Gastroesophageal sphincter (tissue), 4 donors: ENCODE measurements at regions not wholly inside any gene's neighbourhood (a gene's known extent, or its start where the extent isn't known, plus 50 kb on each side); places are given as distances from the start of the nearest gene placed in this dataset.

Experiments used
- ATAC-seq: fragments of 150-250 bp; one replicate; pipeline ENCODE4 v1.9.1; 2016; ENCODE audit warnings: mild to moderate bottlenecking, moderate library complexity
- H3K27ac ChIP-seq, 4 donors: fragments of 200-600 bp; sonication (generic) in 3 of 4; 1 replicate in 3 of 4; 2 replicates in 1 of 4; pipeline ENCODE4 v1.5.1; 2016 to 2019
- H3K27me3 ChIP-seq: fragments of 200-600 bp; sonication (generic); one replicate; pipeline ENCODE4 v1.5.1; 2019
- H3K36me3 ChIP-seq, 2 donors: fragments of 200-600 bp; sonication (generic); one replicate each; pipeline ENCODE4 v1.5.1; 2019; ENCODE audit warnings: control low read depth in 1 of 2
- H3K4me1 ChIP-seq, 3 donors: fragments of 200-600 bp; sonication (generic); 1 replicate in 2 of 3; 2 replicates in 1 of 3; pipeline ENCODE4 v1.5.1; 2016 to 2019; ENCODE audit warnings: control low read depth in 2 of 3
- H3K4me3 ChIP-seq, 2 donors: fragments of 200-600 bp; sonication (generic); one replicate each; pipeline ENCODE4 v1.5.1; 2019; ENCODE audit warnings: mild to moderate bottlenecking in 1 of 2, moderate library complexity in 1 of 2
- H3K9me3 ChIP-seq, 3 donors: fragments of 200-600 bp; sonication (generic); one replicate each; pipeline ENCODE4 v1.5.1; 2017 to 2019; ENCODE audit warnings: control low read depth in 2 of 3
- EP300 ChIP-seq: sonication (generic); formaldehyde crosslinking; IDR thresholded peaks from one replicate; pipeline ENCODE4 v1.6.1; 2017; ENCODE audit warnings: antibody characterized with exemption, mild to moderate bottlenecking
- POLR2A ChIP-seq, 2 donors: fragments of 450-650 bp; IDR thresholded peaks; one replicate each; pipeline ENCODE4 v1.6.1; 2017; ENCODE audit warnings: antibody characterized with exemption in 2 of 2, mild to moderate bottlenecking in 2 of 2, moderate library complexity in 1 of 2
- POLR2AphosphoS5 ChIP-seq: sonication (generic); formaldehyde crosslinking; IDR thresholded peaks from one replicate; pipeline ENCODE4 v1.6.1; 2017; ENCODE audit warnings: antibody characterized with exemption
- WGBS, 2 donors: methylation state at CpG; one replicate each; pipeline ENCODE4 v1.1.5; 2018; ENCODE audit warnings: low coverage in 1 of 2; 5-methylcytosine and 5-hydroxymethylcytosine counted together
- TF ChIP-seq, protein P1 (sequence below), 4 experiments: fragments of 200-600 bp in 2 of 4; fragments of 450-650 bp in 2 of 4; sonication (generic) in 1 of 4; IDR thresholded peaks; one replicate each; pipeline ENCODE4 v1.5.1; 2017 to 2019; ENCODE audit warnings: antibody characterized with exemption in 4 of 4, mild to moderate bottlenecking in 2 of 4, moderate library complexity in 2 of 4

DNA sequence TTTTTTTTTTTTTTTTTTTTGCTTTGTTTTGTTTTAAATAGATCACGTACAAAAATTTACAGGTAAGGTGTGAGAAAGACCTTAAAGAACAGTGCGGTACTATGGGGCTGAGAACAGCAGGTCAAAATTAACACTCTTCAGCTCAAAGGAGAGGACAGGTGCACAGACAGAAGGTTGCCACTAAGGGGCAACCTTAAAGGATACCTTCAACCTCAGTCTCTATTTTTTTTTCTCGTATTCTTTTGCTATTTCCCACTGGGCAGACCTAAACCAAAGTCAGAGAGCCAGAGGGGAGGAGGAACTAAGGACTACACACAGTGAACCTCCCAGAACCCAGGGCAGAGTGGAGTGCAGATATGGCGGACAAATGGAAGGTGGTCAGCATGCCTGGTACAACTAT, 1984.3 kb upstream of the IGFBP7 start:
- Histone ChIP-seq H3K9me3 (no peaks in the 10 kb centered on the region), H3K4me1 (no peaks in the 10 kb centered on the region), H3K36me3 (no peaks in the 10 kb centered on the region), H3K27ac (no peak overlapping the region), H3K27me3 (no peaks in the 10 kb centered on the region), H3K4me3 (no peak overlapping the region)
- no peak for ATAC-seq
- TF ChIP-seq POLR2AphosphoS5 (no peak), EP300 (no peak), POLR2A (IDR thresholded peaks at IDR 0.05) (no peak)
- TF ChIP-seq, protein P1, sequence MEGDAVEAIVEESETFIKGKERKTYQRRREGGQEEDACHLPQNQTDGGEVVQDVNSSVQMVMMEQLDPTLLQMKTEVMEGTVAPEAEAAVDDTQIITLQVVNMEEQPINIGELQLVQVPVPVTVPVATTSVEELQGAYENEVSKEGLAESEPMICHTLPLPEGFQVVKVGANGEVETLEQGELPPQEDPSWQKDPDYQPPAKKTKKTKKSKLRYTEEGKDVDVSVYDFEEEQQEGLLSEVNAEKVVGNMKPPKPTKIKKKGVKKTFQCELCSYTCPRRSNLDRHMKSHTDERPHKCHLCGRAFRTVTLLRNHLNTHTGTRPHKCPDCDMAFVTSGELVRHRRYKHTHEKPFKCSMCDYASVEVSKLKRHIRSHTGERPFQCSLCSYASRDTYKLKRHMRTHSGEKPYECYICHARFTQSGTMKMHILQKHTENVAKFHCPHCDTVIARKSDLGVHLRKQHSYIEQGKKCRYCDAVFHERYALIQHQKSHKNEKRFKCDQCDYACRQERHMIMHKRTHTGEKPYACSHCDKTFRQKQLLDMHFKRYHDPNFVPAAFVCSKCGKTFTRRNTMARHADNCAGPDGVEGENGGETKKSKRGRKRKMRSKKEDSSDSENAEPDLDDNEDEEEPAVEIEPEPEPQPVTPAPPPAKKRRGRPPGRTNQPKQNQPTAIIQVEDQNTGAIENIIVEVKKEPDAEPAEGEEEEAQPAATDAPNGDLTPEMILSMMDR (IDR thresholded peaks at IDR 0.05): no peak
- 70 to 93% methylated on average over 4 of the region's 4 CpGs for whole genome bisulfite sequencing, 2 donors

DNA sequence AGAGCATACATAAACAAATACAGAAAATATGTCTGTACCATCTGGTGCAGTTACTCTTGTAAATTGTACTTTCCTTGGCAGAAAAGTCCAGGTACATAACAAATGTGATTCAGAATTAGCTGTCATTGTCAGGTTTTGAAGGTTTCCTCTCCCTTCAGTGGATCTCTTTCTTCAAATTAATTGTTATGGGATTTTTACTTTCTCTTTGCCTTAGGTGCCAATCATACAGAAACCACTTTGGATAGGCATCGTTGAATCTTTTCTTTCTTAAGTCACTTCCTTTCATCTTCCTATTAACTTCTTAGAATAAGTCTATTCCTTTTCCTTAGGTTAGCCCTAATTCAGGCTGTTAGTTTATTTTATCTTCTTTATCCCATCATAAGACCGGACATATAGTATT, 1992.1 kb upstream of the IGFBP7 start:
- no peak overlapping the region for H3K4me3 ChIP-seq
- no peak overlapping the region for H3K27ac ChIP-seq
- 87 to 89% methylated on average over 1 to 2 of the region's 2 CpGs for WGBS, 2 donors
- no peak for ATAC-seq
- H3K9me3 ChIP-seq: no peaks in the 10 kb centered on the region
- H3K4me1 ChIP-seq: no peaks in the 10 kb centered on the region
- no peaks in the 10 kb centered on the region for H3K27me3 ChIP-seq
- no peak for TF ChIP-seq POLR2AphosphoS5
- TF ChIP-seq EP300: no peak
- no peak for TF ChIP-seq POLR2A (IDR thresholded peaks at IDR 0.05)
- TF ChIP-seq, protein P1 (IDR thresholded peaks at IDR 0.05): no peak
- no peaks in the 10 kb centered on the region for H3K36me3 ChIP-seq

DNA sequence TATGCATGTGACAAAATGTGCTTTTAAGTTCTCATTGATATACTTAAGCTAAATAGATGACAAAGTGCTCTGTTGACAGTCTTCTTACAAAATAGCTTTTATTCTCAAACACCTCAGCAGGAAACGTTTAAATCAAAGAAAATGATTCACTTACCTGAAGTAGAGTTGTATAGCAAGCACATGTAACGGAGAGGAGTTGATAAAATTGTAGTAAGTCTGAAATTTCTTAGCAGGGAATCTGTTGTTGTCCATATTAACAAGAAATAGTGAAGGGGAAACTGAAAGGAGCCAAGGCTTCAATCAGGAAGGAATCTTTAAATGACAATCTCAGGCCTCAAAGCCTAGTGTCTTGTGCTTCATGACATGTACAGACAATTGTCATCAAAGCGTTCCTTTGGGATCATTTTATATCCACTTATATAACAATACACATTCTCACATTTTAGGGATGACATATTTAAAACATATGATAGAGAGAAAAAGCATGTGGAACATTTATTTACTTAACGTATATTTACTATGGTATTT, 2010.2 kb upstream of the IGFBP7 start:
- TF ChIP-seq POLR2A (IDR thresholded peaks at IDR 0.05): no peak
- TF ChIP-seq EP300: no peak
- TF ChIP-seq POLR2AphosphoS5: no peak
- TF ChIP-seq, protein P1 (IDR thresholded peaks at IDR 0.05): no peak
- Histone ChIP-seq H3K36me3 (no peaks in the 10 kb centered on the region), H3K9me3 (no peaks in the 10 kb centered on the region), H3K27ac (no peak overlapping the region), H3K4me1 (no peaks in the 10 kb centered on the region), H3K27me3 (no peaks in the 10 kb centered on the region), H3K4me3 (no peak overlapping the region)
- ATAC-seq: no peak
- 63 to 64% methylated on average over 4 of the region's 4 CpGs for WGBS, 2 donors

DNA sequence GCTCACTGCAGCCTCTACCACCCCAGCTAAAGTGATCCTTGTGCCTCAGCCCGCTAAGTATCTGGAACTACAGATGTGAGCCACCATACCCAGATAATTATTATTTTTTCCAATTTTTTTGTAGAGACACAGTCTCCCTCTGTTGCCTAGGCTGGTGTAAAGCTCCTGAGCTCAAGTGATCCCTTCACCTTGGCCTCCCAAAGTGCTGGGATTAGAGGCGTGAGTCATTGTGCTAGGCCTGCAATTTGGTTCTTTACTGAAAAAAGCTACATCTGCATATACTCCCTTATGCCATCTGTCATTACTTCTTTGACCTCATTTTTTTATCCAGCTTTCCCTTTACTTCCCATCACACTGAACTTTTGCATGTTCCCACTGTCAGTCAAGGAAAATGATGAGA, 2012.4 kb upstream of the IGFBP7 start:
- WGBS, 2 donors: 31% methylated on average over 2 of the region's 2 CpGs; no CpG with 5 or more reads in 1 of the 2 donors
- H3K27me3 ChIP-seq: no peaks in the 10 kb centered on the region
- H3K36me3 ChIP-seq: no peaks in the 10 kb centered on the region
- H3K9me3 ChIP-seq: no peaks in the 10 kb centered on the region
- H3K4me1 ChIP-seq: no peaks in the 10 kb centered on the region
- H3K27ac ChIP-seq: no peak overlapping the region
- ATAC-seq: no peak
- H3K4me3 ChIP-seq: no peak overlapping the region
- TF ChIP-seq EP300 (no peak), POLR2A (IDR thresholded peaks at IDR 0.05) (no peak), POLR2AphosphoS5 (no peak)
- TF ChIP-seq, protein P1 (IDR thresholded peaks at IDR 0.05): no peak

DNA sequence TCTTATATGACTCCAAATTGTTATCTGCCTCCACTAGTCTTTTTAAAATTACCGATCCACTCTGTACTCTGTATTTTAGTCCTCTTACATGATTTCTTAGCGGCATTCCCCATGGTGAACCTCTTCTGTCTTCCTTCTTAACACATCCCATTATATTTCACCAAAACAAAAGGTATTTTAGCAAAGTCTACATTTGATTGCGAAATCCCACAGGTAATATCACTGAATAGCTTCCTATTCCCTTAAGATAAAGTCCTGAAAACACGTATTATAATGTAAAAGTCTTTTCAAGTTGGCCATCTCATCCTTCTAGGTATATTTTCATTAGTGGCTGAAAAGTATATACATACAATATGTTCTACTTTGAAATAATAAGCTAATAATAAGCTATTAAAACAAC, 2016.0 kb upstream of the IGFBP7 start:
- TF ChIP-seq, protein P1 (IDR thresholded peaks at IDR 0.05): no peak
- TF ChIP-seq EP300 (no peak), POLR2A (IDR thresholded peaks at IDR 0.05) (no peak), POLR2AphosphoS5 (no peak)
- no peaks in the 10 kb centered on the region for H3K36me3 ChIP-seq
- WGBS, 2 donors: 90 to 91% methylated on average over 4 of the region's 4 CpGs
- no peak overlapping the region for H3K27ac ChIP-seq
- H3K27me3 ChIP-seq: no peaks in the 10 kb centered on the region
- H3K4me3 ChIP-seq: no peak overlapping the region
- ATAC-seq: no peak
- no peaks in the 10 kb centered on the region for H3K4me1 ChIP-seq
- no peaks in the 10 kb centered on the region for H3K9me3 ChIP-seq
